IMR-90 (cell line): ENCODE measurements at regions not wholly inside any gene's neighbourhood (a gene's known extent, or its start where the extent isn't known, plus 50 kb on each side); places are given as distances from the start of the nearest gene placed in this dataset.

Source experiments
- ATAC-seq: fragments of 200-7000 bp; cut with Tn5 transposase; 2 replicates; pipeline ENCODE4 v1.9.1; 2020; ENCODE audit warnings: low read depth, mild to moderate bottlenecking, moderate library complexity
- BruUV-seq: library from RNA; stranded (reverse); fragments of 400-500 nt; replicated peaks from 2 replicates; lab custom pipeline; 2021; lab: Mats Ljungman, UMichigan
- CTCF ChIA-PET: fragments of 300-600 bp; formaldehyde crosslinking; extraction: SDS; loops from one replicate; lab custom pipeline; 2021; ENCODE audit warnings: antibody characterized with exemption; lab: Yijun Ruan, JAX
- POLR2A ChIA-PET: fragments of 300-600 bp; sonication (Branson Sonifier 250); formaldehyde crosslinking; loops from one replicate; lab custom pipeline; 2022; ENCODE audit warnings: antibody characterized with exemption; ENCODE audit not compliant: unreplicated experiment; lab: Charles Lee
- DNase-seq: peaks from one replicate; pipeline ENCODE4 v3.0.0; 2013
- H2AFZ ChIP-seq: replicated peaks from 2 replicates; pipeline ENCODE3; 2013; ENCODE audit warnings: low read length, mild to moderate bottlenecking; ENCODE audit not compliant: poor library complexity
- H2AK5ac ChIP-seq: 2 replicates; pipeline ENCODE4 v1.6.1; 2013; ENCODE audit warnings: low read depth, low read length, inconsistent platforms
- H2AK9ac ChIP-seq: replicated peaks from 2 replicates; pipeline ENCODE3; 2013; ENCODE audit warnings: mild to moderate bottlenecking, low read depth, low read length, moderate library complexity; ENCODE audit not compliant: poor library complexity
- H2BK120ac ChIP-seq: 2 replicates; pipeline ENCODE4 v1.6.1; 2013; ENCODE audit warnings: low read depth, low read length, inconsistent platforms
- H2BK15ac ChIP-seq: 3 replicates; pipeline ENCODE4 v1.6.1; 2013; ENCODE audit warnings: low read depth, low read length, inconsistent platforms
- H2BK20ac ChIP-seq: 2 replicates; pipeline ENCODE4 v1.6.1; 2013; ENCODE audit warnings: low read depth, mild to moderate bottlenecking, inconsistent platforms, low read length, moderate library complexity
- H2BK5ac ChIP-seq: 2 replicates; pipeline ENCODE4 v1.6.1; 2013; ENCODE audit warnings: mild to moderate bottlenecking, low read depth, low read length, inconsistent platforms; ENCODE audit not compliant: poor library complexity, severe bottlenecking
- H3K14ac ChIP-seq: replicated peaks from 2 replicates; pipeline ENCODE4 v1.6.1; 2013; ENCODE audit warnings: low read depth, low read length, inconsistent platforms
- H3K18ac ChIP-seq: 2 replicates; pipeline ENCODE4 v1.6.1; 2013; ENCODE audit warnings: low read depth, low read length, control low read depth
- H3K23ac ChIP-seq: 2 replicates; pipeline ENCODE4 v1.6.1; 2013; ENCODE audit warnings: low read depth, low read length, inconsistent platforms
- H3K27ac ChIP-seq: 2 replicates; pipeline ENCODE4 v1.5.1; 2013; ENCODE audit warnings: mild to moderate bottlenecking, control low read depth, low read length; ENCODE audit not compliant: insufficient read depth
- H3K27me3 ChIP-seq: 2 replicates; pipeline ENCODE4 v1.6.1; 2013; ENCODE audit warnings: low read length; ENCODE audit not compliant: control insufficient read depth, insufficient read depth
- H3K36me3 ChIP-seq: 2 replicates; pipeline ENCODE4 v1.6.1; 2013; ENCODE audit warnings: low read length, mixed read lengths; ENCODE audit not compliant: control insufficient read depth, insufficient read depth
- H3K4ac ChIP-seq: 2 replicates; pipeline ENCODE4 v1.6.1; 2013; ENCODE audit warnings: low read depth, low read length, inconsistent platforms
- H3K4me1 ChIP-seq: 2 replicates; pipeline ENCODE4 v1.6.1; 2013; ENCODE audit warnings: low read length, mixed read lengths; ENCODE audit not compliant: control insufficient read depth, insufficient read depth
- H3K4me2 ChIP-seq: 2 replicates; pipeline ENCODE4 v1.6.1; 2013; ENCODE audit warnings: low read depth, mild to moderate bottlenecking, control low read depth, low read length, moderate library complexity
- H3K4me3 ChIP-seq: 2 replicates; pipeline ENCODE4 v1.5.1; 2013; ENCODE audit warnings: low read depth, mild to moderate bottlenecking, control low read depth, low read length, moderate library complexity; ENCODE audit not compliant: insufficient read depth
- H3K56ac ChIP-seq: 2 replicates; pipeline ENCODE4 v1.6.1; 2013; ENCODE audit warnings: low read length, inconsistent platforms; ENCODE audit not compliant: insufficient read depth; ENCODE audit errors: extremely low read depth
- H3K79me1 ChIP-seq, 2 experiments: 2 replicates each; pipeline ENCODE4 v1.6.1; 2013; ENCODE audit warnings: low read length in 2 of 2, inconsistent platforms in 1 of 2, low read depth in 1 of 2
- H3K9ac ChIP-seq: 2 replicates; pipeline ENCODE4 v1.6.1; 2013; ENCODE audit warnings: low read depth, low read length, control low read depth
- H3K9me1 ChIP-seq: 2 replicates; pipeline ENCODE4 v1.6.1; 2013; ENCODE audit warnings: low read length, inconsistent platforms; ENCODE audit not compliant: insufficient read depth
- H3K9me3 ChIP-seq: 2 replicates; pipeline ENCODE4 v1.6.1; 2013; ENCODE audit warnings: low read length; ENCODE audit not compliant: control insufficient read depth, insufficient read depth
- H4K20me1 ChIP-seq: 2 replicates; pipeline ENCODE4 v1.6.1; 2013; ENCODE audit warnings: low read length, inconsistent platforms; ENCODE audit not compliant: insufficient read depth
- H4K5ac ChIP-seq: 2 replicates; pipeline ENCODE4 v1.6.1; 2013; ENCODE audit warnings: mild to moderate bottlenecking, low read depth, low read length, control low read depth
- H4K8ac ChIP-seq, 2 experiments: 2 replicates each; pipeline ENCODE4 v1.6.1; 2013; ENCODE audit warnings: low read depth in 2 of 2, low read length in 2 of 2, control low read depth in 1 of 2, inconsistent platforms in 1 of 2
- H4K91ac ChIP-seq: 2 replicates; pipeline ENCODE4 v1.6.1; 2013; ENCODE audit warnings: low read depth, low read length, inconsistent platforms; ENCODE audit not compliant: insufficient read depth
- BHLHE40 ChIP-seq: fragments of 150-350 bp; IDR thresholded peaks from 2 replicates; pipeline ENCODE4 v1.6.1; 2016; ENCODE audit warnings: mild to moderate bottlenecking, low read depth, low read length
- CEBPB ChIP-seq: IDR thresholded peaks from 2 replicates; pipeline ENCODE4 v1.6.1; 2012; ENCODE audit warnings: low read depth, low read length, improper control_type of control experiment
- CHD1 ChIP-seq: IDR thresholded peaks from 2 replicates; pipeline ENCODE4 v1.6.1; 2012; ENCODE audit warnings: low read depth, low read length, improper control_type of control experiment
- ELK1 ChIP-seq: fragments of 150-350 bp; IDR thresholded peaks from 2 replicates; pipeline ENCODE4 v1.6.1; 2016; ENCODE audit warnings: low read depth, mild to moderate bottlenecking, low read length, moderate library complexity, borderline replicate concordance
- FOS ChIP-seq: fragments of 150-350 bp; IDR thresholded peaks from 2 replicates; pipeline ENCODE4 v1.6.1; 2016; ENCODE audit warnings: low read depth, low read length
- MAFK ChIP-seq: IDR thresholded peaks from 2 replicates; pipeline ENCODE4 v1.6.1; 2012; ENCODE audit warnings: low read depth, low read length, improper control_type of control experiment
- MAZ ChIP-seq: IDR thresholded peaks from 2 replicates; pipeline ENCODE4 v1.6.1; 2012; ENCODE audit warnings: low read depth, mild to moderate bottlenecking, low read length, improper control_type of control experiment, moderate library complexity, borderline replicate concordance
- MXI1 ChIP-seq: IDR thresholded peaks from 2 replicates; pipeline ENCODE4 v1.6.1; 2012; ENCODE audit warnings: low read depth, mild to moderate bottlenecking, low read length, moderate library complexity, borderline replicate concordance
- NFE2L2 ChIP-seq: fragments of 150-350 bp; IDR thresholded peaks from 2 replicates; pipeline ENCODE4 v1.6.1; 2016; ENCODE audit warnings: low read depth, mild to moderate bottlenecking, low read length
- POLR2A ChIP-seq: IDR thresholded peaks from 2 replicates; pipeline ENCODE4 v1.6.1; 2012; ENCODE audit warnings: mild to moderate bottlenecking, low read depth, low read length
- RAD21 ChIP-seq: IDR thresholded peaks from 2 replicates; pipeline ENCODE4 v1.6.1; 2012; ENCODE audit warnings: low read length, improper control_type of control experiment
- RCOR1 ChIP-seq: IDR thresholded peaks from 2 replicates; pipeline ENCODE4 v1.6.1; 2012; ENCODE audit warnings: mild to moderate bottlenecking, low read length, improper control_type of control experiment; ENCODE audit not compliant: insufficient replicate concordance
- RFX5 ChIP-seq: IDR thresholded peaks from 2 replicates; pipeline ENCODE4 v1.8.0; 2012; ENCODE audit warnings: low read depth, mild to moderate bottlenecking, low read length, moderate library complexity
- SMC3 ChIP-seq: fragments of 150-350 bp; IDR thresholded peaks from 2 replicates; pipeline ENCODE4 v1.6.1; 2016; ENCODE audit warnings: low read depth, mild to moderate bottlenecking, antibody characterized with exemption, low read length, moderate library complexity
- USF2 ChIP-seq: fragments of 150-350 bp; IDR thresholded peaks from 2 replicates; pipeline ENCODE4 v1.6.1; 2017; ENCODE audit warnings: mild to moderate bottlenecking, antibody characterized with exemption, low read length, low read depth
- dilution Hi-C: fragments of 300-500 bp; cut with HindIII; formaldehyde crosslinking; loops from one replicate; pipeline ENCODE4 v1.14.3; 2018; ENCODE audit warnings: low sequenced_read_pairs; ENCODE audit not compliant: unreplicated experiment
- in situ Hi-C: fragments of 300-500 bp; cut with MboI; formaldehyde crosslinking; loops from 3 replicates; pipeline ENCODE4 v1.14.3; 2019; ENCODE audit warnings: low sequenced_read_pairs, inconsistent platforms, mixed read lengths
- intact Hi-C: fragments of 100-400 bp; cut with micrococcal nuclease; formaldehyde crosslinking; loops from 2 replicates; pipeline ENCODE4 v1.10.0; 2022

- no peak overlapping the region for H2BK120ac ChIP-seq
- H3K27me3 ChIP-seq: no peaks in the 10 kb centered on the region
- H3K9me1 ChIP-seq: no peaks in the 10 kb centered on the region
- intact Hi-C loops: no loop called here
- H4K20me1 ChIP-seq: no peaks in the 10 kb centered on the region
- H3K23ac ChIP-seq: no peak overlapping the region
- H2BK5ac ChIP-seq: no peak overlapping the region
- no peak overlapping the region for H4K5ac ChIP-seq
- in situ Hi-C loops: no loop called here
- H2AFZ ChIP-seq: no peak overlapping the region
- POLR2A ChIA-PET: no interaction called here
- H4K8ac ChIP-seq: no peak overlapping the region
- H3K4me3 ChIP-seq: no peak overlapping the region
- H3K9me3 ChIP-seq: peaks cover 10% of the 10 kb centered on the region
- no peak overlapping the region for H3K4ac ChIP-seq
- no peak for DNase-seq
- no peak overlapping the region for H3K27ac ChIP-seq
- TF ChIP-seq FOS (no peak), BHLHE40 (no peak), ELK1 (no peak), USF2 (no peak), MXI1 (no peak), CHD1 (no peak), RFX5 (no peak), RCOR1 (no peak), POLR2A (no peak), SMC3 (no peak), MAFK (no peak), MAZ (no peak), RAD21 (no peak), CEBPB (no peak), NFE2L2 (no peak)
- no peak overlapping the region for H3K18ac ChIP-seq
- no TSS peak for BruUV-seq
- no peaks in the 10 kb centered on the region for H3K79me1 ChIP-seq
- no peak overlapping the region for H2AK9ac ChIP-seq
- no peaks in the 10 kb centered on the region for H3K4me1 ChIP-seq
- no peak overlapping the region for H3K9ac ChIP-seq
- no peaks in the 10 kb centered on the region for H3K36me3 ChIP-seq
- no peak overlapping the region for H3K4me2 ChIP-seq
- CTCF ChIA-PET: no interaction called here
- no peak overlapping the region for H3K56ac ChIP-seq
- no peak overlapping the region for H4K91ac ChIP-seq
- H3K14ac ChIP-seq: no peak overlapping the region
- dilution Hi-C loops: no loop called here
- ATAC-seq: no peak
- H2BK15ac ChIP-seq: no peak overlapping the region
- no peak overlapping the region for H2BK20ac ChIP-seq
- H2AK5ac ChIP-seq: no peak overlapping the region
Measured at GRCh38 chr5:8805653-8806052, 740.2 kb downstream of the SEMA5A start.
